ENCODE measurements at regions not wholly inside any gene's neighbourhood (a gene's known extent, or its start where the extent isn't known, plus 50 kb on each side); places are given as distances from the start of the nearest gene placed in this dataset.

- no peak overlapping the region for H3K4me3 ChIP-seq
- H3K27ac ChIP-seq = no peak overlapping the region
- TF ChIP-seq CTCF (IDR thresholded peaks at IDR 0.05) = no peak
- no peak for TF ChIP-seq POLR2A (IDR thresholded peaks at IDR 0.05)
- no peaks in the 10 kb centered on the region for H3K27me3 ChIP-seq
- no peak for DNase-seq
- H3K4me1 ChIP-seq = no peaks in the 10 kb centered on the region
- H3K9me3 ChIP-seq = no peaks in the 10 kb centered on the region
- intact Hi-C loops (cut with DNase I; ENCODE audit: low total_unique reads) = no loop called here
- WGBS, 2 donors = 76 to 80% methylated on average over 3 of the region's 3 CpGs
- H3K36me3 ChIP-seq (ENCODE audit: low read depth, missing control alignments) = no peaks in the 10 kb centered on the region
Observed at GRCh38 chr7:84582747-84583146, 388.2 kb upstream of the SEMA3A start.

- Histone ChIP-seq H3K4me3 (no peak overlapping the region), H3K4me1 (no peaks in the 10 kb centered on the region), H3K27ac (no peak overlapping the region), H3K27me3 (no peaks in the 10 kb centered on the region), H3K9me3 (no peaks in the 10 kb centered on the region), H3K36me3 (ENCODE audit: low read depth, missing control alignments) (no peaks in the 10 kb centered on the region)
- no peak for DNase-seq
- intact Hi-C loops (cut with DNase I; ENCODE audit: low total_unique reads) = no loop called here
- no peak for TF ChIP-seq POLR2A (IDR thresholded peaks at IDR 0.05)
- TF ChIP-seq CTCF (IDR thresholded peaks at IDR 0.05) = no peak
- 86 to 92% methylated on average over 3 of the region's 3 CpGs for WGBS, 2 donors
Observed at GRCh38 chr7:84578825-84579224, 384.2 kb upstream of the SEMA3A start.

DNA sequence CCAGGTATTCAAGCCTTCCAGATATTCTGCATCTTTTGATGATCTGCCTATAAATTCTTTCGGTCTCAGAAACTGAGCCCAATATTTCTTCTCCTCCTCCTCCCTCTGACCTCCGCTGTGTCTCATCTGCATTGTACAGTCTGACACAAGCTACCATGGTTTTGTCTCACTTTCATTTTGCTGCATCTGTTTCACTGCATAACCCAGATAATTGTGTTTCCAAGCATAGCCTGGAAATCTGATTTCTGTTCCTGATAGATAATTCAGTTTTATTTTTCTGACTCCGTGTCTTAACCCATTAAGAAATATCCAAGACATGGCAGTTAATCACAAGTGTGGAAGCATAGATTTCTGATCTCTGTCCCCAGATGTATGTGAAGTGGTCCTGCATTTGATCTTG is 374.2 kb upstream of the SEMA3A start:
- Histone ChIP-seq H3K27me3 (no peaks in the 10 kb centered on the region), H3K36me3 (ENCODE audit: low read depth, missing control alignments) (no peaks in the 10 kb centered on the region), H3K27ac (no peak overlapping the region), H3K4me1 (no peaks in the 10 kb centered on the region), H3K4me3 (no peak overlapping the region), H3K9me3 (no peaks in the 10 kb centered on the region)
- intact Hi-C loops (cut with DNase I; ENCODE audit: low total_unique reads) = no loop called here
- no peak for TF ChIP-seq POLR2A (IDR thresholded peaks at IDR 0.05)
- no peak for TF ChIP-seq CTCF (IDR thresholded peaks at IDR 0.05)
- 86 to 91% methylated on average over 3 of the region's 3 CpGs for WGBS, 2 donors
- DNase-seq = no peak

GRCh38 chr7:84565345-84566074 is 370.9 kb upstream of the SEMA3A start:
- intact Hi-C loops (cut with DNase I; ENCODE audit: low total_unique reads) = no loop called here

More at GRCh38 chr7:84565345-84566074, 370.9 kb upstream of the SEMA3A start:
- DNase-seq = no peak
- Histone ChIP-seq H3K27me3 (no peaks in the 10 kb centered on the region), H3K4me3 (no peak overlapping the region), H3K9me3 (no peaks in the 10 kb centered on the region), H3K4me1 (no peaks in the 10 kb centered on the region), H3K27ac (no peak overlapping the region), H3K36me3 (ENCODE audit: low read depth, missing control alignments) (no peaks in the 10 kb centered on the region)
- TF ChIP-seq CTCF (IDR thresholded peaks at IDR 0.05) (no peak), POLR2A (IDR thresholded peaks at IDR 0.05) (no peak)
- 74 to 83% methylated on average over 2 of the region's 2 CpGs for WGBS, 2 donors
